ENCODE measurements at regions not wholly inside any gene's neighbourhood (a gene's known extent, or its start where the extent isn't known, plus 50 kb on each side); places are given as distances from the start of the nearest gene placed in this dataset.

DNA sequence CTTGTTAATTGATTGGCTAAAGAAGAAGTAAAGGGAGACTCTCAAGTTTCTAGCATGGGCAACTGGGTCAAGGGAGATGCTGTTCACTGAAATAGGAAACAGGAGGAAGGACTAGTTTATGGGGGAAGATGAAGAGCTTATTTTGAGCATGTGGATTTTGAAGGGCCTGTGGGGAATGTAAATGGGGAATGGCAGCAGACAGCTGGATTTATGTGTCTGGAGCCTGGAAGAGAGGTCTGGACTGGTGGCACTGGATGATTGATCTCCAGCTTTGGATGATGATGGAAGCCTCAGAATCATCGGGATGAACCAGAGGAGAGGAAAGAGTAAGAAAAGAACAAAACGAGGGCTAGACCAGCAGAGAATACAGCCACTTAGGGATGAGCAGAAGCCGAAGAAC, 54.9 kb upstream of the ENAH start:
- no peak for TF ChIP-seq EP300 (IDR thresholded peaks at IDR 0.05)
- no peak for TF ChIP-seq POLR2AphosphoS5 (IDR thresholded peaks at IDR 0.05)
- TF ChIP-seq, protein P1, sequence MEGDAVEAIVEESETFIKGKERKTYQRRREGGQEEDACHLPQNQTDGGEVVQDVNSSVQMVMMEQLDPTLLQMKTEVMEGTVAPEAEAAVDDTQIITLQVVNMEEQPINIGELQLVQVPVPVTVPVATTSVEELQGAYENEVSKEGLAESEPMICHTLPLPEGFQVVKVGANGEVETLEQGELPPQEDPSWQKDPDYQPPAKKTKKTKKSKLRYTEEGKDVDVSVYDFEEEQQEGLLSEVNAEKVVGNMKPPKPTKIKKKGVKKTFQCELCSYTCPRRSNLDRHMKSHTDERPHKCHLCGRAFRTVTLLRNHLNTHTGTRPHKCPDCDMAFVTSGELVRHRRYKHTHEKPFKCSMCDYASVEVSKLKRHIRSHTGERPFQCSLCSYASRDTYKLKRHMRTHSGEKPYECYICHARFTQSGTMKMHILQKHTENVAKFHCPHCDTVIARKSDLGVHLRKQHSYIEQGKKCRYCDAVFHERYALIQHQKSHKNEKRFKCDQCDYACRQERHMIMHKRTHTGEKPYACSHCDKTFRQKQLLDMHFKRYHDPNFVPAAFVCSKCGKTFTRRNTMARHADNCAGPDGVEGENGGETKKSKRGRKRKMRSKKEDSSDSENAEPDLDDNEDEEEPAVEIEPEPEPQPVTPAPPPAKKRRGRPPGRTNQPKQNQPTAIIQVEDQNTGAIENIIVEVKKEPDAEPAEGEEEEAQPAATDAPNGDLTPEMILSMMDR (IDR thresholded peaks at IDR 0.05), result no peak
- TF ChIP-seq POLR2A (IDR thresholded peaks at IDR 0.05), result no peak
- H3K36me3 ChIP-seq, result no peaks in the 10 kb centered on the region
- H3K27me3 ChIP-seq, result no peaks in the 10 kb centered on the region
- ATAC-seq, result no peak
- no peaks in the 10 kb centered on the region for H3K4me1 ChIP-seq
- 66 to 69% methylated on average over 3 of the region's 3 CpGs for WGBS, 2 donors (ENCODE audit: low coverage in 1 of 2)
- no peak overlapping the region for H3K4me3 ChIP-seq
- H3K9me3 ChIP-seq, result no peaks in the 10 kb centered on the region
- no peak overlapping the region for H3K27ac ChIP-seq

DNA sequence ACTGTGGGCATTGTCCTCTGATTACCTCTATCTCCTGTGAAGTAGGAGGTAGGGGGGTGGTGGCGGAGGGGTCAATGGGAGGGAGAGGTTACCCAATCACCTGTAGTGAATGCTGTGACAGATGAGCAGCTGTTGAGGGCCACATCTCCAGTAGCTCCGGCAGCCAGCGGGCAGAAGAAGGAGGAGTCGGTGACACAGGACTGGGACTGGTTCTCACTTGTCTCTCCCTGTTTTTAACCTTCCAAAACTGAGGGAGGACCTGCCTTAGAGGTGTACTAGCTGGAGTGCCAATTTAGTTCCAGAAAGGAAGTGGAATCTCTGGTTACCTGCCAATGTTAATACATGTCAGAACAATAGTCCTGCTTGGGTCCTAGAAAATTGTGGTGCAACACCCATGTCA, 56.2 kb upstream of the ENAH start:
- Histone ChIP-seq H3K9me3 (no peaks in the 10 kb centered on the region), H3K27ac (no peak overlapping the region), H3K4me1 (no peaks in the 10 kb centered on the region), H3K36me3 (no peaks in the 10 kb centered on the region), H3K27me3 (no peaks in the 10 kb centered on the region), H3K4me3 (no peak overlapping the region)
- TF ChIP-seq POLR2AphosphoS5 (IDR thresholded peaks at IDR 0.05) (no peak), EP300 (IDR thresholded peaks at IDR 0.05) (no peak), POLR2A (IDR thresholded peaks at IDR 0.05) (no peak)
- TF ChIP-seq, protein P1 (IDR thresholded peaks at IDR 0.05), result no peak
- WGBS, 2 donors (ENCODE audit: low coverage in 1 of 2), result 100% methylated on average over 4 of the region's 4 CpGs; no CpG with 5 or more reads in 1 of the 2 donors
- no peak for ATAC-seq

DNA sequence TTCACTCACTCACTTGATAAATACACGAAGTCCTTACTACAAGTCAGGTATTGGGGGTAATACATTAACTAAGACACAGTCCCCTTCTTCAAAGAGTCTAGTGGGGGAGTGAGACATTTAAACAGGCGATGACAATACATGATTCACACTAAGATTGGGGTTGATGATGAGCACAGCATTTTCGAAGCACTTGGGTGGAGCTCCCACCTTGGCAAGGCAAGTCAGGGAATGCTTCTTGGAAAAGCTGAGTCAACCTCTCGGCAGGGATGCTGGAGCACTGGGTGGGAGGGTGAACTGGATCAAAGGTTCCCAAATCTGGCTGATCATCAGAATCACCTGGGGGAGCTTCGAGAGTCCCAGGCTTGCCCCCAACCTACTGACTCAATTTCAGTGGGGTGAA, 57.9 kb upstream of the ENAH start:
- H3K27ac ChIP-seq, result no peak overlapping the region

GRCh38 chr1:225711236-225711937, 58.5 kb upstream of the ENAH start:
- H3K27me3 ChIP-seq, result no peaks in the 10 kb centered on the region
- H3K27ac ChIP-seq, result no peak overlapping the region
- no peaks in the 10 kb centered on the region for H3K9me3 ChIP-seq
- 80 to 94% methylated on average over 3 of the region's 4 CpGs for WGBS, 2 donors (ENCODE audit: low coverage in 1 of 2)
- no peak for TF ChIP-seq EP300 (IDR thresholded peaks at IDR 0.05)
- TF ChIP-seq, protein P1 (IDR thresholded peaks at IDR 0.05), result no peak
- no peak for TF ChIP-seq POLR2AphosphoS5 (IDR thresholded peaks at IDR 0.05)
- no peak for TF ChIP-seq POLR2A (IDR thresholded peaks at IDR 0.05)
- no peak overlapping the region for H3K4me3 ChIP-seq
- ATAC-seq, result no peak
- H3K36me3 ChIP-seq, result no peaks in the 10 kb centered on the region
- no peaks in the 10 kb centered on the region for H3K4me1 ChIP-seq

More for the DNA sequence above, 57.9 kb upstream of the ENAH start:
- TF ChIP-seq, protein P1 (IDR thresholded peaks at IDR 0.05), result no peak
- TF ChIP-seq POLR2AphosphoS5 (IDR thresholded peaks at IDR 0.05), result peak; percentile 19
- Histone ChIP-seq H3K4me3 (no peak overlapping the region), H3K36me3 (no peaks in the 10 kb centered on the region), H3K4me1 (no peaks in the 10 kb centered on the region), H3K27me3 (no peaks in the 10 kb centered on the region), H3K9me3 (no peaks in the 10 kb centered on the region)
- peak; percentile 43 for ATAC-seq
- 41 to 45% methylated on average over 3 to 5 of the region's 5 CpGs for WGBS, 2 donors (ENCODE audit: low coverage in 1 of 2)

GRCh38 chr1:225712391-225712790, 59.5 kb upstream of the ENAH start:
- ATAC-seq, result no peak
- no peak for TF ChIP-seq POLR2AphosphoS5 (IDR thresholded peaks at IDR 0.05)
- TF ChIP-seq EP300 (IDR thresholded peaks at IDR 0.05), result no peak
- no peak for TF ChIP-seq POLR2A (IDR thresholded peaks at IDR 0.05)
- TF ChIP-seq, protein P1 (IDR thresholded peaks at IDR 0.05), result no peak
- 80 to 88% methylated on average over 2 to 4 of the region's 4 CpGs for WGBS, 2 donors (ENCODE audit: low coverage in 1 of 2)
- no peak overlapping the region for H3K4me3 ChIP-seq
- H3K27ac ChIP-seq, result no peak overlapping the region
- H3K36me3 ChIP-seq, result no peaks in the 10 kb centered on the region
- no peaks in the 10 kb centered on the region for H3K9me3 ChIP-seq
- no peaks in the 10 kb centered on the region for H3K27me3 ChIP-seq
- H3K4me1 ChIP-seq, result no peaks in the 10 kb centered on the region
